GM18519 (cell line): ENCODE measurements at regions not wholly inside any gene's neighbourhood (a gene's known extent, or its start where the extent isn't known, plus 50 kb on each side); places are given as distances from the start of the nearest gene placed in this dataset.
"Not testable (repeated sequence)": the region's sequence is repeated elsewhere in the genome, so short reads cannot be mapped to it uniquely, and the experiment has no call there.

Source experiments
- ATAC-seq: cut with Tn5 transposase; IDR thresholded peaks from one replicate; pipeline ENCODE4 v1.9.1; 2021; ENCODE audit warnings: mild to moderate bottlenecking, moderate library complexity; ENCODE audit not compliant: unreplicated experiment, low FRiP score

- ATAC-seq: no peak
These were observed 409.7 kb downstream of the SOX2 start for GRCh38 chr3:182121401-182121800.

GRCh38 chr3:182122779-182123178 lies 411.1 kb downstream of the SOX2 start:
- no peak for ATAC-seq

GRCh38 chr3:182124187-182124586 lies 412.5 kb downstream of the SOX2 start:
- ATAC-seq: no peak

GRCh38 chr3:182124716-182125115 lies 413.0 kb downstream of the SOX2 start:
- no peak for ATAC-seq

- ATAC-seq: no peak
These were observed 418.0 kb downstream of the SOX2 start for GRCh38 chr3:182129740-182130139.

- no peak for ATAC-seq
These were observed 422.0 kb downstream of the SOX2 start for GRCh38 chr3:182133752-182134151.

GRCh38 chr3:182135056-182135455 lies 423.3 kb downstream of the SOX2 start:
- no peak for ATAC-seq

GRCh38 chr3:182136008-182136910 lies 424.5 kb downstream of the SOX2 start:
- ATAC-seq: no peak

- ATAC-seq: no peak
These were observed 426.7 kb downstream of the SOX2 start for GRCh38 chr3:182138393-182138792.

- ATAC-seq: no peak
These were observed 428.1 kb downstream of the SOX2 start for GRCh38 chr3:182139627-182140357.

GRCh38 chr3:182142928-182143327 lies 431.2 kb downstream of the SOX2 start:
- no peak for ATAC-seq

GRCh38 chr3:182143903-182144302 lies 432.2 kb downstream of the SOX2 start:
- ATAC-seq: no peak

GRCh38 chr3:182148360-182148759 lies 436.6 kb downstream of the SOX2 start:
- no peak for ATAC-seq

- ATAC-seq: no peak
These were observed 437.9 kb downstream of the SOX2 start for GRCh38 chr3:182149594-182149993.

GRCh38 chr3:182156326-182156725 lies 444.6 kb downstream of the SOX2 start:
- ATAC-seq: not testable (repeated sequence)

GRCh38 chr3:182165234-182165633 lies 453.5 kb downstream of the SOX2 start:
- ATAC-seq: no peak

GRCh38 chr3:182172534-182172933 lies 460.8 kb downstream of the SOX2 start:
- no peak for ATAC-seq

- no peak for ATAC-seq
These were observed 466.9 kb downstream of the SOX2 start for GRCh38 chr3:182178488-182179200.

- ATAC-seq: no peak
These were observed 467.9 kb downstream of the SOX2 start for GRCh38 chr3:182179631-182180030.

- ATAC-seq: no peak
These were observed 469.1 kb downstream of the SOX2 start for GRCh38 chr3:182180654-182181385.
